GM19463 (cell line): ENCODE measurements at regions not wholly inside any gene's neighbourhood (a gene's known extent, or its start where the extent isn't known, plus 50 kb on each side); places are given as distances from the start of the nearest gene placed in this dataset.
"Not testable (repeated sequence)": the region's sequence is repeated elsewhere in the genome, so short reads cannot be mapped to it uniquely, and the experiment has no call there.

ENCODE experiments used
- ATAC-seq: cut with Tn5 transposase; IDR thresholded peaks from one replicate; pipeline ENCODE4 v1.9.1; 2021; ENCODE audit warnings: mild to moderate bottlenecking, moderate library complexity; ENCODE audit not compliant: unreplicated experiment

DNA sequence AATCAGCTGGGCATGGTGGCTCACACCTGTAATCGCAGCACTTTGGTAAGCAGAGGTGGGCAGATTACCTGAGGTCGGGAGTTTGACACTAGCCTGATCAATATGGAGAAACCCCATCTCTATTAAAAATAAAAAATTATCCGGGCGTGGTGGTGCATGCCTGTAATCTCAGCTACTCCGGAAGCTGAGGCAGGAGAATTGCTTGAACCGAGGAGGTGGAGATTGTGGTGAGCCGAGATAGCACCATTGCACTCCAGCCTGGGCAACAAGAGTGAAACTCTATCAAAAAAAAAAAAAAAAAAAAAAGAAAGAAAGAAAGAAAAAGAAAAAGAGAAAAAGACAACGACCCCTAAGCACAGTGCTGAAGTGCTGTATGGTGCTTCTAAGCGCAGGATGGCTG lies 280.6 kb upstream of the MAF start:
- ATAC-seq, result not testable (repeated sequence)

DNA sequence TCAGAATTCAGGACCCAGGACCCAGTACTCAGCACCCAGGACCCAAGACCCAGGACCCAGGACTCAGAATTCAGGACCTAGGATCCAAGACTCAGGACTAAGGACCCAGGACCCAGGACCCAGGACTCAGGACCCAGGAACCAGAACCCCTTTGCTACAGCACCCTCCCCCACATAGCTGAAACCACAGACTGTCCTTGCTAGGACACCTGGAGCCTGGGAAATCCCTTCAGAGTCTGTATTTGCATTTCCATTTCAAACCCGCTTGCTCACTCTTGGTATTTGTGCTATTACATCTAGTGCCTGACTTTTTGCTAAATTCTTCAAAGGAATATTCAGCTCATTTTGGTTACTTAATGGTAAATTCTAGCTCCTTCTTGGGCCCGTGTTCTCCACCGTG lies 275.8 kb upstream of the MAF start:
- no peak for ATAC-seq

DNA sequence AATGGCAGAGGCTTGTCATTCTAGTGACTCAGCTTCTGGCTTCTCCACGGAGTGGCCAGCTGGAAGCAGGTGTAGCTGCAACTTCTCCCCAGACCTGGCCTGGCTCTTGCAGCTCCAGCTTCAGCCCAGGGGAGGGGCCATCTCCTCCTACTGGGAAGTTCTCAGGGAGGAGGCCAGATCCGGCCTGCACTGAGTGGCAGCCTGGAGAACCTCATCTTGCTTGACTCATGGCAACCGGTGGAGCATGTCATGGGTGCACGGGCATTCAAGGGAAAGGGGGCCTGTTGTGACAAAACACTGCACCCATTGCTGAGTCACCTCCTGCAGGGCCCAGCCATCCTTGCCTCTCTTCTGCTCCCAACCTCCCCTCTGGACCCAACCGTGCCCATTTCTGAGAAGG lies 273.9 kb upstream of the MAF start:
- no peak for ATAC-seq

DNA sequence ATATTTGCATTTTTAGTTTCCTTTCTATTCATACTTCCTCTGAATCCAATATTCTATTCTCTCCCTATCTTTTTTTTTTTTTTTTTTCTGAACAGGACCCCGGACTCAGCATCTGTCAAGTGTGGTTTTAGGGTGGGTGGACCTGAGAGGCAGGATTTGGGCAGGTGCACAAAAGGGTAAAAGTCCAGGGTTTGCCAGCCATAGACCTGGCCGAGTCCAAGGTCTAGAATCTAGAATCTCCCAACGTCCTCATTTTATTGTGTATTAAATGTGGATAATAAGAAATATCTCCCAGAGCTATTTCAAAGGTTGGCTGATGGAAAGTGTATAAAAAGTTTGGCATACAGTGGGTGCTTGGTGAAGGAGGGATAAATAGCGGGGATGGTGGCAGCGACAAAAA lies 273.3 kb upstream of the MAF start:
- no peak for ATAC-seq

DNA sequence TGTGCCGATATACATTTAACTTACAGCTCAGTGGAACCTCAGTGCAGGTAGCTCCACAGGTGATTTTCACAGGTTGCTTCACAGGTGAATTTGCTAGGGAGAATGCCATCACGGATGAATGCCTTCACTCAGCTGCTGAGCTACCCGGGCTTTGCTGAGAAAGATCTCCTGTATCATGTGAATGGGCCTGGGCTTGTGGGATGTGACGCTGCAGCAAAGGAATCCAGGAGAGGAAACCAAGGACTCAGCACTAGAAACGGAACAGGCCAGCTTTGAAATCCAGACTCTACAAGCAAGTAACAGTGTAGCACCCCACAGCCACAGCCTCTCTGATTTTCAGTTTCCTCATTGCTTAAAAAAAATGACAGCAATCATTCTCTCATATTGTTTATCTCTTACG lies 271.4 kb upstream of the MAF start:
- no peak for ATAC-seq

DNA sequence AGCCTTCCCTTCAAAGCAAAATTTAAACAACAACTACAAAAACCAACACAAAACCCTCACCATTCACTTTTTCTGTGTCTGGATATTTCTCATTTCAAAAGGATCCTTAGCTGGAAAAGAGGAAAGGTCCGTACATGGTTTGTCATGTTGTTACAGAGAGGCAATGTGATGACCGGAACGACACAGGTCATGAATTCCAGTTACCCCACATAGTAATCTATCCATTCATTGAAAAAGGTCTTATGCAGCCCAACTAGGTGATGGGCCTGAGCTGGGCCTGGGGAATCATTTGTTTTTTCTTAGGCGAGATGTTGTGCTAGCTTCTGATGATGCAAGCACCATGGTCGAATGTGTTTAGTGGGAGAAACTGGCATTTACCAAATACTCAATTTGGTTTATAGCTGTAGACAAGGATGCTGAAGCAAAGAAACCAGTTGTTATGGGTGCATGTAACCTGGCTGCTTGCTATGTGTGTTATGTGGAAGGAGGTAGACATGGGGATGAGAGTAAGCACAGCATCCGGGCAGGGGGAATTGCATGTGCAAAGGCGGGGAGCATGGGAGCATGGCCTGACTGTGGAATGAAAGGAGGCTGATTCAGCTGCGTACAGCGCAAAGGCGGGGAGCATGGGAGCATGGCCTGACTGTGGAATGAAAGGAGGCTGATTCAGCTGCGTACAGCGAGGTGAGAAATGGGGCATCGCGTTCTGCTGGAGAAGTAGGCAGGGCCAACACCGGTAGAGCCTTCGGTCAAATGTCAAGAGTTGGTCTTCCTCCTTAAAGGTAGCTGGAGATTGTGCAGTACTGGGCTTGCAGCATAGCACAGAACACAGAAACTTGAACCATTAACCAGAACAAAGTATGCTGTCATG lies 269.7 kb upstream of the MAF start:
- no peak for ATAC-seq

DNA sequence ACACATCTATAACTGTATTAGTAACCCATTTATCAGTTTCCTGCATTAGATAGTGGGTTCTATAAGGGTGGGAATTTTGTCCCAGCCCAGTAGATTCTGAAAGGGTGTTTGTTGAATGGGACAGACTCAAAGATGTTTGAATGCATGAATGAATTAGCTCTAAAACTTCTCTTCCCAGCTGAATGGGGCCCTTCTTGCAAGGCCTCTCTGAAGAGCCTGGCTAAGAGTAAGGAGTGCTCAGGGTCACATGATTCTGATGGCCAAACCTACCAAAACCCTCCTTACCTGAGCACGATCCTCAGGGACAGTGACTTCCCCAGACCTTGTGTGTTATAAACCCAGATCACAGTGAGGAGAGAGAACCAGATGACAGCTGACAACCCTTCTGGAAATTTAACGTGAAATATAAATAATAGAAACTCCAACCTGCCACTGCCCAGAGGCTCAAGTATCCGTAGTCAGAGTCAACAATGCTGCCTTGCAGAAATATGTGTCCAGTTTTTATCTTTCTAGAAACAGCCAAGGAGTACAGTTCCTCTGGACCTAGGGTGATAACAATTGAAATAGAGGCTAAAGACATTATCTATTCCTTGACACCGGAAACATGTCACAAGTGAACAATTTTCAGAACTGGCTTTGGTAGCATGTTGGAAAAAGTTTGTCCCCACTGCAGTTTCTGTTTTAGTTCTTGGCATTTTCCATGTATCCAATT lies 268.9 kb upstream of the MAF start:
- no peak for ATAC-seq

DNA sequence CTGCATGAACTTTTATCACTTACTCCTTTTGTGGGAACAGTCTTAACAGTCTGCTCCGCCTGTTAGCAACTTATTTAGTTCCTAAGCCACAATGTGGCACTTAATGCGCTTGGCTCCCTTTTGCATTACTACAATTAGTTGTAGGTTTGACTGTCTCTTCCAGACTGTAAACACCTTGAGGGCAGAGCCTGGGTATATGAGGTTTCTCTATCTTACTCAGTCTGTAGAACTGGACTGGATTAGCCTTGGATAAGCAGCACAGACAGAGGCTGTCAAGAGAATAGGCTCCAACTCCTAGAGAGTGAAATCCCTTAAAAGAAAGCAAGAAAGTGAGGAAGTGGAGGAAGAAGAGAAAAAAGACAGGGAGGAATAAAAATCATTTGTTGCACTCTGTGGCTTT lies 268.3 kb upstream of the MAF start:
- ATAC-seq, result no peak

DNA sequence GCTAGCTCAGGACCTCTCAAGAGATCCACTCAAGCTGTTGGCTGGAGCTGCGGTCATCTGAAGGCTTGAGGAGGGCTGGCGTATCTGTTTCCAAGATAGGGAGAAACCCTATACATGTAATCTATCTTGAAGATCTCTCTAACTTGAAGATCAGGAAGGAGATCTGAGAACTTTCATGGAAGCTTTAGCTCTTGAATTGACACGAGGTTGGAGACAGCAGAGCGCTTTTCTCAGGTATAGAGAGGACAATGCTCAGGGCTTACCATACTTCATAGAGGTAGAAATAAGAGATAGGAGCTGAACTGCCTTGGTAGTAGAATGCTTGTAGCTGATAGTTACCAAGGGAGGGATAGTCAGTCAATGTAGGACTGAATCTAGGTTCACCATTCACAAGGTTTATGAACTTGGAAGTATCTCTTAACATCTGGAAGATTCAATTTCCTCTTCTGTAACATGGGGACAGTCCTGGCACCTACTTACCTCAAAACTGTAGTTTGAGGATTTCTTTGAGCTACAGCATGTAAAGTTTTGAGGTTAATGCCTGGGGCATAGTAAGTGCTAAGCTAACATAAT lies 267.0 kb upstream of the MAF start:
- ATAC-seq, result no peak

DNA sequence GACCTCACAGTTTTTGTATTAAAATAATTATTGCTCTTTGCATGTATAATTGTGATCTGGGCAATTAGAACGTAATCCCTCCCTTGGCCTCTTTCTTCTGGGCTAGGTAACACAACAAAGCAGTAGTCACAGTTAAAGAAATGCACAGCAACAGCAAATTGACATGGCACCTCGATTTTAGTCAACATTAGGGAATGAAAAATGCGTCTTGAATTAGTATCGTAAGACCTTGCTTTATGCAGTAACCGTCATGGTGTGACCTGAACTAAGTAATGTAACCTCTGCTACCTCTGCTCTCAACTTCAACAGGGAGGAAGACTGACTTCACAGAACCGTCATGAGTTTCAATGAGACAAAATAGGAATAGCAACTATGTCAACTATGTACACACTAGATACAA lies 265.4 kb upstream of the MAF start:
- no peak for ATAC-seq

DNA sequence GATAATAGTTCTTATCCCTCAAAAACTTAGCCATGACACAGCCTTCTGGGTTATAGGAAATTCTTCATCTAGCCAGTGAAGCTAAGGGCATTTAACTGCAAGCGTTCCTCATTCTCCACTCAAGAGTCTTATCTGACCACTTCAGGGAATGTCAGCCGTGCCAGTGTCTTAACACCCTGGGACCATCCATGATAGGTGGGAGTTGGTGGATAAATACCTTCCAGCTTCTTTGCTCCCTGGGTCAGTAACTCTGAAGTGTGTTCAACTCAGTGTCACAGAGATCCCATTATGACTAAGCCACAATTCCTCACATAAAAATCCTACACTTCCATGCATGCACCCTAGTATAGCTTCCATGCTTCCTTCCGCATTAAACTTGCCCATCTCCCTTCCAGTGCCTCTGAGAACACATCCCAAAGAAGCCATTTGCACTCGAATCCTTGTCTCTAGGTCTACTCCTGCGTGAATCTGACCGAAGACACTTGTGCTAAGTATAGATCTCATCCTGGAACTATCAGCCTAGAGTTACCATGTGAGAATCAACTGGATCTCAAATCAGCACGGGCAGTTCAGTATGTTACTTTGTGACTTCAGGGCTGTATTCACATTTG lies 264.3 kb upstream of the MAF start:
- no peak for ATAC-seq

DNA sequence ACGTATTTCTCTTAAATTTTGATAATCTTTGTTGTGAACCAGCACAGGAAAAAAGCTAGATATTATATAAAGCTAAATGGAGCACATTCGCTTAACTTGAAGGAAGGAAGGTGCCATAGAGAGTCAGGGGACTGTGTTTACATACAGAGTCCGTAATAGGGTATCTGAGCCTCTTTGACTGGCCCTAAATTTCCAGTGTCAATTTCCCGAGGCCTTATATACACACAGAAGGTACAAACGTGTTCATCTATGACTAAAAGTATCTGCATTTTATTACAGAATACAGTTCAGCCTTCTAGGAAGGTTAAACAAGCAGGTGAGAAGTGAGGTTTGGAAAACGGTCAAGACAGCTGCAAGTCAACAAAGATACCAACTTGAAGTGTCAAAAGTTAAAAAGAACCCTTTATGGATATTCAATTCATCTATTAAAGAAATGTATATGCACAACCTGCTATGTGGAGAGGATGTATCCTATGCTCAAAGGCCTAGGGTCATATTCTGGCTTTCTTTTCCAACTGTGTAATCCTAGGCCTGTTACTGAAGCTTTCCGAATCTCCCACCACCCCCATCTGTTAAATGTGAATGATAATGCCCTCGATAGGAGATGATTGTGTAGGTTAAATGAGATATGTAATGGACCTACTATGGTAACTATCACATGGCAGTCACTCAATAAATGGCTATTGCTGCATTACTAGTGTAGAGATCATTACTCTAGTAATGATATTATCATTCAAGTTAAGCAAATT lies 263.7 kb upstream of the MAF start:
- no peak for ATAC-seq

DNA sequence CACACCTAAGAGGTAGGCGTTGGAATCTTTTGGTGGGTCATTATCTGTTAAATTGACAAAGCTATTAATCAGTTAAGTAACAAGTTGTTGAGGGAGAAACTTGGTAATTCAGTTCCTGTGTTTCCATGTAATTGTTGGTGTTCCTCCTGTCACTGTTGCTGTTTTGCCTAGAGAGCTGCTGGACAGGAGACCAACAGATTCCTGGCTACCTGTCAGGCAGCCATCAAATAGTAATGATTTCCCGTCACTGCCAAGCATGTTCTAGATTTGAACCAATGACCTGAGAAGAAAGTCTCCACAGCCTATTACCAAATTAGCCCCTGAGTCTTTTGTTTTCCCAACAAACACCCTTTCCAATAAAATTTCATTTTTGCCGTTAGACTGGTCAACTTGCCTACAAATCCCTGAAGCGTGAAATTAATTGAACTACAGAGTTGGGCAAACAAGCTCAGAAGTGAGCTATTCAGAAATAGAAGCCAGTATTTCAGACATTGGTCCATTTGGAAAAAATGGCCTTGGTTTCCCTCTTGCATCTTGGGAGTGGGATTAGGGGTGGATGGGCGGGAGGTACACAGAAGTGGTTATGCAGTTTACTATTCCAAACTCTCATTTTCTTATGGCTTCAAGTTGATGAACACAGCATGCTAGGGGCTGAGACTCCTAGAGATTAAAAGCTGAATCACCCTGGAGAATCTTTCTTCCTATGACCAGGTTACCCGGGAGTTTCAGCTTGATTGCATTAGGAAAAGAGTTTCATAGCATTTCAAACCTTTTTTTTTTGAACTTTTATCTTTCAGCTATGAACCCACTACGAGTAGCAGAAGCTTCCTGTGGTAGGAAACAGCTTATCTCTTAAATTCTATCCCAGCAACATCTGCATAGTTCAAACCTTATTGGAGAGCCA lies 262.8 kb upstream of the MAF start:
- ATAC-seq, result no peak

DNA sequence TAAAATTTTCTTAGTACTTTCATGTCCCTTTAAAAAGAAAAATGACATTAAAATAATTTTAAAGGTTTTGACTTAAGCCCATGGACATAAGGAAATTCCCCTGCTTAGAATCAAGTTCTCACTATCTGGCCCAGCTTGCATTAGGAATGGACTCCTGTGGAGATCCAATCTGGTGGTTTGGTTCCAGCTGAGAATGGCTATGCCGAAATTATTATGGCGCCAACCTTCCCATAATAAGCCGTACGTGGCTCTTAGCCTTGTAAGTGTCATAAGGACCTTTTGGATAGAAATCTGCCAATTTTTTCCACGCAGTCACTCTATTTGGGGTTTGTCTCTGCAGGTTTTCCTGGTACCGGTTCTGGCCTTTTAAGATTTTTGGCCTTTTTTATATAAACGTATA lies 262.1 kb upstream of the MAF start:
- no peak for ATAC-seq

DNA sequence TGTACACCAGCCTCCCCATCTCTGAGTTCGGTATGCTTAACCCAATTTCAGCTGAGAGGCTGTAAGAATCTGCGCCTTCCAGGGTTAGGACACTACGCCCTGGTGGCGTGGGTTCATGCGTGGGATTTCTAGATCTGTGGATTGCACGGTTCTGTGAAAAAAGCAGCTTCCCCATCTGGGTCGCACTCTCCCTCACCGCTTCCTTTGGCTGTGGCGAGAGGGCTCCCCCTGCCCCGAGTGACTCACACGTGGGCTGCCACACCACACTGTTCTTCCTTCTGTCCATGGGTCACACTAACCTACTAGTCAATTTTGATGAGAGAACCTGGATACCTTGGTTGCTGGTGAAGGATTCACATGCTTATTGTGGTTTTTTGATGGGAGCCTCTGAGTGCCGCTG lies 256.0 kb upstream of the MAF start:
- no peak for ATAC-seq

DNA sequence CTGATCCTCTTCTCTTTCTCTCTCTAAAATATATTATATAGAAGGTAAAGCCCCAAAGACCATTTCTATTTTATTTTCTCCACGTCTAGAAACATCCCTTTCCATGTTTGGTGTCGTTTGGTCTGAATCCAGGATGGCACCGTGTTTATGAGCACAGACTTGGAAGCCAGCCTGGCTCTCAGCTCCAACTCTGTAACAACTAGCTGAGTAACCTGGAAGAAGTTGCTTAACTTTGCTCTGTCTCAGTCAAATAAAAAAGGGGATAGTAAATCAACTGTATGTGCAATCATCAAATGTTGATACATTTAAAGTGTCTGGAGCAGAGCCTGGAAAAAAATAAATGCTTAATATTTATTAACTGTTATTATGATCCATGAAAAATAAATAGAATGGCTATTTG lies 249.8 kb upstream of the MAF start:
- ATAC-seq, result no peak

DNA sequence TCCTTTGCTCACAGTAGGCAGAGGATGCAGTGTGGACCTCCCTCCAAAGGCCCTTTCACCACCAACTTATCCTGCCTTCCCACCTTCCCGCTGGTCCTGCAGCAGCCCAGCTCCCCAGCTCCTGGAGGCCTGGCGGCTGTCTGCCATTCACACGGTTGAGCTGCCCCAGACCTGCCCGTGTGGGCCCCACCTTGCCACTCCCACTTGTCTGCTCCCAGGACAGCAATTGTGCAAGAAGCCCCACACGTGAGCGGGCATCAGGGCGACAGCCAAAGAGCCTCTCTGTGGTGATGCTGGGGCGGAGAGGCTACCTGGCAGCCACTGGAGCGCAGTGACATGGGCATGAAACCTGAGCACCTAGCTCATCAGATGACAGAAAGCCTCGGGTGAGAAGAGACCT lies 248.6 kb upstream of the MAF start:
- ATAC-seq, result no peak

DNA sequence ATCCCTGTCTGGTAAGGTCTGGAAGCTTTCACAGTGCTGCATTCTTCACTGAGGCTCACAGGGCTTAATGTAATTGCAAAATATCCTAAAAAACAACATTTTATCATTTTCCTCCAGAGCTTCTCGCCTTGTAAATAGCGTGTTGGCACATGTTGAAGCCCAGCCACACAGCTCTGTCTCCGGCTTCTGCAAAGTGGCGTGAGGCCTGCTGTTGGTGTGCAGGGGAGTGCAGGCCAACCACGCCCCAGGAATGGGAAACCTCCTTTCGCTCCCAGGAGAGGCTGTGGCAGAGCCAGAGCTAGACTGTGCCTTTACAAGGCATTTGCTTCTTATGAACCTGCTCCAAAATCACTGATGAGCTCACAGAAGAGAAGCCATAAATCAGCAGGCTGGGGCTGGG lies 248.2 kb upstream of the MAF start:
- ATAC-seq, result no peak

DNA sequence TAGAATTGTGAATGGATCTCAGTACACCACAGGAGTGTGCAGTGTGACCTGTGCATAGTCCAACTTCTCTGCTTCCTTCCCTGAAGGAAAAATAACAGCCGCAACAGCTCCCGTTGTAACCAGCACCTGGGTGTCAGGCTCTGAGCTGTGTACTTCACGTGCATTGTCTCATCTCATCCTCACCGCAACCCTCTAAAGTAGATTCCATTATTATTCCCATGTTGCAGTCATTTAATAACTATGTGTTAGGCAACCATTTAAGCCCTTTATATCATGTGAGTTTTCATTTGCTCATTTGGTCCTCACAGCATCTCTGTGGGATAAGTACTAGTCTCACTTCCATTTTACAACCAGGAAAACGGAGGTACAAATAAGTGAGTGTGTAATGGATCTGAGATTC lies 247.0 kb upstream of the MAF start:
- no peak for ATAC-seq

DNA sequence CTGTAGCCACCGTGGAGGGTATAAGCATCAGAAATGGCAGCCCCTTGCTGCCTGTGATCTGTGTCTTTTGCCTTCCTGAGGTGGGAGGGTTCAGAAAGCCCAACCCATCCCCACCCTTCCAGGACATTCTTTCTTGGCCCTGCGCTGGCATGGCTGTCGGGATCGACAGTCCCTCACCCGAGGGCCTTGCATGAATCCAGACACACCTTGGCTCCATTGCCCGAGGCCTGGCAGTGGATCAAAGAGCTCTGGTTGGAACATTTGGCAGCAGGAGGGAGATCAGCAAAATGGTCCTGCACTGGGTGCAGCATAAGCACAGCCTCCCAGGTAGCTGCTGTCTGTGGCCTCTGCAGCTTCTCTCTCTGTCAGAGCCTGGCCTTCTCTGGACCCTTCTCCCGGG lies 246.6 kb upstream of the MAF start:
- ATAC-seq, result no peak
